GM19023 (cell line): ENCODE measurements at regions not wholly inside any gene's neighbourhood (a gene's known extent, or its start where the extent isn't known, plus 50 kb on each side); places are given as distances from the start of the nearest gene placed in this dataset.

Experiments used
- ATAC-seq: cut with Tn5 transposase; IDR thresholded peaks from one replicate; pipeline ENCODE4 v1.9.1; 2021; ENCODE audit warnings: mild to moderate bottlenecking, moderate library complexity; ENCODE audit not compliant: unreplicated experiment

- peak; percentile 51 for ATAC-seq
Measured at GRCh38 chr13:40206241-40207000, 460.0 kb downstream of the FOXO1 start.

GRCh38 chr13:40207001-40207478 lies 459.4 kb downstream of the FOXO1 start:
- peak; percentile 74 for ATAC-seq

GRCh38 chr13:40208517-40208916 lies 457.9 kb downstream of the FOXO1 start:
- ATAC-seq, result no peak

- ATAC-seq, result no peak
Measured at GRCh38 chr13:40210865-40211585, 455.4 kb downstream of the FOXO1 start.

- no peak for ATAC-seq
Measured at GRCh38 chr13:40211586-40211968, 454.9 kb downstream of the FOXO1 start.

GRCh38 chr13:40213779-40214178 lies 452.7 kb downstream of the FOXO1 start:
- ATAC-seq, result no peak

- no peak for ATAC-seq
Measured at GRCh38 chr13:40215311-40215710, 451.1 kb downstream of the FOXO1 start.

- ATAC-seq, result no peak
Measured at GRCh38 chr13:40215747-40216146, 450.7 kb downstream of the FOXO1 start.

- no peak for ATAC-seq
Measured at GRCh38 chr13:40217675-40218074, 448.8 kb downstream of the FOXO1 start.

GRCh38 chr13:40220299-40220935 lies 446.0 kb downstream of the FOXO1 start:
- no peak for ATAC-seq

- ATAC-seq, result no peak
Measured at GRCh38 chr13:40221131-40221459, 445.3 kb downstream of the FOXO1 start.

- no peak for ATAC-seq
Measured at GRCh38 chr13:40221460-40222201, 444.8 kb downstream of the FOXO1 start.

- no peak for ATAC-seq
Measured at GRCh38 chr13:40223585-40223984, 442.9 kb downstream of the FOXO1 start.

- no peak for ATAC-seq
Measured at GRCh38 chr13:40228496-40228895, 437.9 kb downstream of the FOXO1 start.

- no peak for ATAC-seq
Measured at GRCh38 chr13:40228990-40229389, 437.5 kb downstream of the FOXO1 start.

GRCh38 chr13:40230833-40231266 lies 435.6 kb downstream of the FOXO1 start:
- no peak for ATAC-seq

- ATAC-seq, result no peak
Measured at GRCh38 chr13:40231311-40231710, 435.1 kb downstream of the FOXO1 start.

GRCh38 chr13:40231751-40232150 lies 434.7 kb downstream of the FOXO1 start:
- ATAC-seq, result no peak

- no peak for ATAC-seq
Measured at GRCh38 chr13:40232311-40233040, 434.0 kb downstream of the FOXO1 start.

GRCh38 chr13:40233731-40234195 lies 432.7 kb downstream of the FOXO1 start:
- ATAC-seq, result no peak
